ENCODE measurements at regions not wholly inside any gene's neighbourhood (a gene's known extent, or its start where the extent isn't known, plus 50 kb on each side); places are given as distances from the start of the nearest gene placed in this dataset.
A peak's percentile ranks its signal among the peaks of the same experiment; 100 is the strongest.

DNA sequence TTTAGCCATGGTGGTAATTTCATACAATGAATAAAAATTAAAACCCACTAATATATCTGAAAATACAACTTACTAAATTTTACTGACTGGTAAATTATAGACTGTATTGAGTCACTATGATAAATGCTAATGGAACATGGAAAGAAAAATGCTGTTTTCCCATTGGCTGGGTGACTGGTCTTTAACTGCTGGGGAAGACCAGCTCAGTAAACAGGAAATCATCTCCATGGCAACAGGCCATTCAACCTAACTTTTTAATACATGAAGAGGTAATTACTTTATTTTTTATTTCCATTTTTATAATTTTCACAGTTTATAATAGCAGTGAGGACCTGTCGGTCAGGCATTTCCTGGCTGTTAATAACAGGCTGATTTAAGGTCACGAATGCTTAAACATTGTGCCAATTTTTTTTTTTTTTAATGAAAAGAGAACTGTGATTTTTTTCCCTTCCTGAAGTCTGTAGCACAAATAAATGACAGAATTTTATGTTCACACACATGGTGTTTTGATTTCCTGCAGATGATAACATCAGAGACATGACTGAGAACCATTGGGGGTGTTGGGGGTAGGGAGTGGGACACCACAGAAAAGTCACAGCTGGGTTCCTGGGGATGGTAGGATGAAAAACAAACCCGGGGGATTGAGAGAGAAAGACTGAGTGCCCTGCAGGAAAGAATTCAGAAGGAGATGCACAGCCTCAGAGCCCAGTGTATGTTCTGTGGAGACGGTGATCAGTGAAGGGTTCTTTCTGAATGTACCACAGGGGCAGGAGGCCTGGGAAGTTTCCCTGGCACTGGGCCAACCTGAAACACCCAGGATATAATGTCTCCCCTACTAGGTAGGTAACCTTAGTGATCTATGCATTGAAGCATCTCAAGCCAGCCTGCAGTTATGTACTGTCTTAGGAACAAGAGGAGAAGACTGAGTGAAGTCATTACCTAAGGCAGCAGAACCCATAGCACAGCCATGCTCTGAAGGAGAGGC lies 297.1 kb downstream of the COG6 start:
- Histone ChIP-seq H3K27ac (ENCODE audit: extremely low read depth, low read depth, low read length) (no peak overlapping the region), H3K4me3 (ENCODE audit: low read depth, low read length) (no peak overlapping the region), H3K4me1 (ENCODE audit: control insufficient read depth, insufficient read depth, low read length) (no peaks in the 10 kb centered on the region), H3K9me3 (ENCODE audit: control insufficient read depth, insufficient read depth, low read depth, low read length) (no peaks in the 10 kb centered on the region), H3K36me3 (ENCODE audit: control insufficient read depth in 2 of 2, insufficient read depth in 1 of 2, low read length in 2 of 2) (no peaks in the 10 kb centered on the region)
- POLR2A ChIA-PET, result no interaction called here
- TF ChIP-seq ZIC2 (tag by site-specific recombination; IDR thresholded peaks at IDR 0.05) (peak; percentile 41), ZNF600 (tag by site-specific recombination; IDR thresholded peaks at IDR 0.05) (no peak)
- CTCF ChIA-PET, result no interaction called here

DNA sequence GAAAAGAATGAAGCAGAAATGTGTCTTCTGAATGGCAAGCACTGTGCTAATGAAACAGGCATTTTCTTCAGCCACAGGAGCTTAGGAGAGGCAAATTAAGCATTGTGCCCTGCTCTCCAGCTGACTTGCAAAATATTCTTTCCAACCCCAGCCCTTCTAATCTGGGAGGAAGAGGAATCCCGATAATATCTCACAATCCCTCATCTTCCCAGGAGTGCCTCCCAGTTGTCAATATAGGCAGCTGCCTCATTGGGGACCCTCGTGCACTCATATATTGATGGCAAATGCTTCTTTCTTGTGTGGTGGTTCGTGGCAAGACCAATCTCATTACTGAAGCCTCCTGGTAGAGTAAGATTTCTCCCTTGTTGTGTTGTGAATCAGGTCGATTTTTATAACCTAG lies 299.0 kb downstream of the COG6 start:
- ChIA-PET CTCF (interaction anchor here (1.3 kb wide), 1 partner anchor 11 kb away, joined by 5 read pairs; no protein-coding TSS in a partner anchor), POLR2A (no interaction called here)
- TF ChIP-seq TCF7L2 (IDR thresholded peaks at IDR 0.05; ENCODE audit: borderline replicate concordance, low read depth, low read length) (no peak), ZFP3 (tag by site-specific recombination; IDR thresholded peaks at IDR 0.05; ENCODE audit: low read depth) (no peak), ZNF791 (tag by site-specific recombination; IDR thresholded peaks at IDR 0.05) (no peak), ZNF214 (tag by site-specific recombination; IDR thresholded peaks at IDR 0.05; ENCODE audit: borderline replicate concordance) (no peak), GFI1B (tag by site-specific recombination; IDR thresholded peaks at IDR 0.05) (no peak), ZNF664 (tag by site-specific recombination; IDR thresholded peaks at IDR 0.05) (no peak), OSR2 (tag by site-specific recombination; IDR thresholded peaks at IDR 0.05) (no peak), ZNF221 (tag by site-specific recombination; IDR thresholded peaks at IDR 0.05; ENCODE audit: borderline replicate concordance) (no peak), ZNF2 (tag by site-specific recombination; IDR thresholded peaks at IDR 0.05) (no peak), ZNF76 (tag by site-specific recombination; IDR thresholded peaks at IDR 0.05; ENCODE audit: borderline replicate concordance, low read depth) (no peak), ZIC2 (tag by site-specific recombination; IDR thresholded peaks at IDR 0.05) (no peak), KLF10 (tag by site-specific recombination; IDR thresholded peaks at IDR 0.05) (no peak), ZSCAN16 (tag by site-specific recombination; IDR thresholded peaks at IDR 0.05) (no peak), ZBTB26 (tag by site-specific recombination; optimal IDR thresholded peaks at IDR 0.05) (no peak), REPIN1 (tag by site-specific recombination; IDR thresholded peaks at IDR 0.05; ENCODE audit: low read depth) (no peak), ZNF768 (tag by site-specific recombination; IDR thresholded peaks at IDR 0.05) (no peak)
- TF ChIP-seq, protein P1, sequence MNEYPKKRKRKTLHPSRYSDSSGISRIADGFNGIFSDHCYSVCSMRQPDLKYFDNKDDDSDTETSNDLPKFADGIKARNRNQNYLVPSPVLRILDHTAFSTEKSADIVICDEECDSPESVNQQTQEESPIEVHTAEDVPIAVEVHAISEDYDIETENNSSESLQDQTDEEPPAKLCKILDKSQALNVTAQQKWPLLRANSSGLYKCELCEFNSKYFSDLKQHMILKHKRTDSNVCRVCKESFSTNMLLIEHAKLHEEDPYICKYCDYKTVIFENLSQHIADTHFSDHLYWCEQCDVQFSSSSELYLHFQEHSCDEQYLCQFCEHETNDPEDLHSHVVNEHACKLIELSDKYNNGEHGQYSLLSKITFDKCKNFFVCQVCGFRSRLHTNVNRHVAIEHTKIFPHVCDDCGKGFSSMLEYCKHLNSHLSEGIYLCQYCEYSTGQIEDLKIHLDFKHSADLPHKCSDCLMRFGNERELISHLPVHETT (tag by site-specific recombination; IDR thresholded peaks at IDR 0.05), result no peak
- TF ChIP-seq, protein P2, sequence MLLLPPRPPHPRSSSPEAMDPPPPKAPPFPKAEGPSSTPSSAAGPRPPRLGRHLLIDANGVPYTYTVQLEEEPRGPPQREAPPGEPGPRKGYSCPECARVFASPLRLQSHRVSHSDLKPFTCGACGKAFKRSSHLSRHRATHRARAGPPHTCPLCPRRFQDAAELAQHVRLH (tag by site-specific recombination; IDR thresholded peaks at IDR 0.05), result no peak
- TF ChIP-seq, protein P3, sequence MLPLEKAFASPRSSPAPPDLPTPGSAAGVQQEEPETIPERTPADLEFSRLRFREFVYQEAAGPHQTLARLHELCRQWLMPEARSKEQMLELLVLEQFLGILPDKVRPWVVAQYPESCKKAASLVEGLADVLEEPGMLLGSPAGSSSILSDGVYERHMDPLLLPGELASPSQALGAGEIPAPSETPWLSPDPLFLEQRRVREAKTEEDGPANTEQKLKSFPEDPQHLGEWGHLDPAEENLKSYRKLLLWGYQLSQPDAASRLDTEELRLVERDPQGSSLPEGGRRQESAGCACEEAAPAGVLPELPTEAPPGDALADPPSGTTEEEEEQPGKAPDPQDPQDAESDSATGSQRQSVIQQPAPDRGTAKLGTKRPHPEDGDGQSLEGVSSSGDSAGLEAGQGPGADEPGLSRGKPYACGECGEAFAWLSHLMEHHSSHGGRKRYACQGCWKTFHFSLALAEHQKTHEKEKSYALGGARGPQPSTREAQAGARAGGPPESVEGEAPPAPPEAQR (tag by site-specific recombination; IDR thresholded peaks at IDR 0.05), result no peak
- Histone ChIP-seq H3K9me3 (ENCODE audit: control insufficient read depth, insufficient read depth, low read depth, low read length) (no peaks in the 10 kb centered on the region), H3K4me1 (ENCODE audit: control insufficient read depth, insufficient read depth, low read length) (no peaks in the 10 kb centered on the region), H3K27ac (ENCODE audit: extremely low read depth, low read depth, low read length) (no peak overlapping the region), H3K4me3 (ENCODE audit: low read depth, low read length) (no peak overlapping the region), H3K36me3 (ENCODE audit: control insufficient read depth in 2 of 2, insufficient read depth in 1 of 2, low read length in 2 of 2) (no peaks in the 10 kb centered on the region)
